Activated CD4-positive, alpha-beta memory T cell treated with anti-CD3 and anti-CD28 coated beads for 36 hours (primary cell): ENCODE measurements at regions not wholly inside any gene's neighbourhood (a gene's known extent, or its start where the extent isn't known, plus 50 kb on each side); places are given as distances from the start of the nearest gene placed in this dataset.
"Not testable (repeated sequence)": the region's sequence is repeated elsewhere in the genome, so short reads cannot be mapped to it uniquely, and the experiment has no call there.

Source experiments
- CTCF ChIA-PET: fragments of 350-600 bp; sonication (Branson Sonifier 250); formaldehyde crosslinking; loops from one replicate; lab custom pipeline; 2021; ENCODE audit warnings: antibody characterized with exemption, inconsistent platforms; lab: Charles Lee
- POLR2A ChIA-PET: fragments of 350-600 bp; sonication (Branson Sonifier 250); formaldehyde crosslinking; loops from one replicate; lab custom pipeline; 2021; ENCODE audit warnings: antibody characterized with exemption; lab: Charles Lee
- DNase-seq: peaks from one replicate; pipeline ENCODE4 v3.0.0-alpha.2; 2020
- H3K27ac Mint-ChIP-seq: one replicate; pipeline ENCODE4 v1.8.0; 2021; ENCODE audit warnings: mixed read lengths
- H3K27me3 Mint-ChIP-seq: one replicate; pipeline ENCODE4 v1.8.0; 2021; ENCODE audit warnings: mixed read lengths
- H3K36me3 Mint-ChIP-seq: one replicate; pipeline ENCODE4 v1.8.0; 2021; ENCODE audit warnings: mixed read lengths
- H3K4me1 Mint-ChIP-seq: one replicate; pipeline ENCODE4 v1.8.0; 2021; ENCODE audit warnings: low read depth, mixed read lengths
- H3K4me3 Mint-ChIP-seq: one replicate; pipeline ENCODE4 v1.8.0; 2021; ENCODE audit warnings: mild to moderate bottlenecking, mixed read lengths
- H3K9me3 Mint-ChIP-seq: one replicate; pipeline ENCODE4 v1.8.0; 2021; ENCODE audit warnings: mixed read lengths
- intact Hi-C: fragments of 100-400 bp; cut with micrococcal nuclease; formaldehyde crosslinking; loops from one replicate; pipeline ENCODE4 v1.15.1; 2023

DNA sequence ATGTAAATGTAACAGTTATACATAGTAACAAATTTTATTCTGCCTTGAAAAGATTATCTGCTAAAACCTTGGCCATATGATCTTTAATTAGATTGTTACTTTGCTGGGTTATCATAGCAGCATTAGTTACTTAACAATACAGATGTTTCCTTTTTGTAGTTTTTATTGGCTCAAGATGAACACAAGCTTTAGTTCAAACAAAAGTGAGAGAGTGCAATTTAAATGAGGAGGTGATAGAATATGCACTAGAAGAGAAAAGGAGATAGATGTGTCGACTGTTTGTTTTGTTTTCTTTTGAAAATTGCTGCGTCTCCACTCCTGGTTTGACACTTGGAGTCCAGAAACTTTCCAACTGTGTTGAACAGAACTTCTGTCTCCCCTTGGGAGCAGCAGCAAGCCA is 91.4 kb upstream of the CAV2 start:
- H3K4me1 Mint-ChIP-seq, result no peaks in the 10 kb centered on the region
- H3K36me3 Mint-ChIP-seq, result no peaks in the 10 kb centered on the region
- CTCF ChIA-PET, result no interaction called here
- H3K4me3 Mint-ChIP-seq, result no peak overlapping the region
- H3K9me3 Mint-ChIP-seq, result no peaks in the 10 kb centered on the region
- H3K27ac Mint-ChIP-seq, result no peak overlapping the region
- peaks cover 9% of the 10 kb centered on the region for H3K27me3 Mint-ChIP-seq
- DNase-seq, result no peak
- intact Hi-C loops, result no loop called here
- POLR2A ChIA-PET, result no interaction called here

DNA sequence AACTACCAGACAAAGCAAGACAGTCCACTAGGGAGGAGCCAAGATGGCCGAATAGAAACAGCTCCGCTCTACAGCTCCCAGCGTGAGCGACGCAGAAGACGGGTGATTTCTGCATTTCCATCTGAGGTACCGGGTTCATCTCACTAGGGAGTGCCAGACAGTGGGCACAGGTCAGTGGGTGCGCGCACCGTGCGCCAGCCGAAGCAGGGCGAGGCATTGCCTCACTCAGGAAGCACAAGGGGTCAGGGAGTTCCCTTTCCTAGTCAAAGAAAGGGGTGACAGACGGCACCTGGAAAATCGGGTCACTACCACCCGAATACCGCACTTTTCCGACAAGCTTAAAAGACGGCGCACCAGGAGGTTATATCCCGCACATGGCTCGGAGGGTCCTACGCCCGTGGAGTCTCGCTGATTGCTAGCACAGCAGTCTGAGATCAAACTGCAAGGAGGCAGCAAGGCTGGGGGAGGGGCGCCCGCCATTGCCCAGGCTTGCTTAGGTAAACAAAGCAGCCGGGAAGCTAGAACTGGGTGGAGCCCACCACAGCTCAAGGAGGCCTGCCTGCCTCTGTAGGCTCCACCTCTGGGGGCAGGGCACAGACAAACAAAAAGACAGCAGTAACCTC is 90.6 kb upstream of the CAV2 start:
- intact Hi-C loops, H3K4me3 Mint-ChIP-seq, H3K27me3 Mint-ChIP-seq, H3K27ac Mint-ChIP-seq, CTCF ChIA-PET, POLR2A ChIA-PET, H3K9me3 Mint-ChIP-seq, H3K36me3 Mint-ChIP-seq, DNase-seq, H3K4me1 Mint-ChIP-seq: not testable (repeated sequence)

DNA sequence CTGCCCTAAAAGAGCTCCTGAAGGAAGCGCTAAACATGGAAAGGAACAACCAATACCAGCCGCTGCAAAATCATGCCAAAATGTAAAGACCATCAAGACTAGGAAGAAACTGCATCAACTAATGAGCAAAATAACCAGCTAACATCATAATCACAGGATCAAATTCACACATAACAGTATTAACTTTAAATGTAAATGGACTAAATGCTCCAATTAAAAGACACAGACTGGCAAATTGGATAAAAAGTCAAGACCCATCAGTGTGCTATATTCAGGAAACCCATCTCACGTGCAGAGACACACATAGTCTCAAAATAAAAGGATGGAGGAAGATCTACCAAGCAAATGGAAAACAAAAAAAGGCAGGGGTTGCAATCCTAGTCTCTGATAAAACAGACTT is 88.8 kb upstream of the CAV2 start:
- H3K9me3 Mint-ChIP-seq, H3K36me3 Mint-ChIP-seq, POLR2A ChIA-PET, H3K4me1 Mint-ChIP-seq, DNase-seq, intact Hi-C loops, H3K4me3 Mint-ChIP-seq, CTCF ChIA-PET, H3K27ac Mint-ChIP-seq, H3K27me3 Mint-ChIP-seq: not testable (repeated sequence)

DNA sequence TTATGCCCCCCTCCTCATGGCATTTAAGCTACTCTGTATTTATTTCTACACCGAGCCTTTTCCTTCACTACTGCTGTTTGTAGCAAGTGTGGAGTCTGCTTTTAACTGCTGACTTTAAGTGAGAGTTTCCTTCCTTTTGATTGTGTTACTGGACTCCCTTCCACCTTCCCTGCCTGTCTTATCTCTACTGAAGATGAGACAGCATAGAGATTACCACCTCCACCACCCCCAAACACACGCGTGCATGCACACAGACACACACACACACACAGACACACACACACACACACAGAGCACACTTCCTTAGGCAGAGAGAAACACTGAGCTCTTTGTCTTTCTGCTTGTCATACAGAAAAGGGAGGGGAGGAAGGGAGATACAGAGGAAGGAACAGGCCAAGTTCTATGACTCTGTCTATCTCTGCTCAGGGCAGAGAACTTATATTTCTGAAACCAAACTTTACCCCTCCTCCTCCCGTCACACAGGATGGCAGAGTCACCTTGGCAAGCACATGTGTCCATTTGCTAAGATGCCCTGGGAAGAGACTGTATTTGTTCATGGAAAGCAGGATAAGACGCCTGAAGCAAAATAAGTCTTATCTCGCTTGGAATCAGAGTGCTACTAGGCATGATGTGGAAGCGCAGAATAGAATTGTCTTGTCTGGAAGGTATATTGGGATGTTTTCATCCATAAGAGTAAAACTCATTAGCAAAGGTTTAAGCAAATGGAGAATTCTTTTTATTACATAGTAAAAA is 81.8 kb upstream of the CAV2 start:
- Mint-ChIP-seq H3K4me1 (no peaks in the 10 kb centered on the region), H3K36me3 (no peaks in the 10 kb centered on the region), H3K27ac (no peak overlapping the region), H3K27me3 (peaks cover 6% of the 10 kb centered on the region), H3K4me3 (no peak overlapping the region), H3K9me3 (no peaks in the 10 kb centered on the region)
- POLR2A ChIA-PET, result no interaction called here
- CTCF ChIA-PET, result no interaction called here
- no peak for DNase-seq
- intact Hi-C loops, result no loop called here

DNA sequence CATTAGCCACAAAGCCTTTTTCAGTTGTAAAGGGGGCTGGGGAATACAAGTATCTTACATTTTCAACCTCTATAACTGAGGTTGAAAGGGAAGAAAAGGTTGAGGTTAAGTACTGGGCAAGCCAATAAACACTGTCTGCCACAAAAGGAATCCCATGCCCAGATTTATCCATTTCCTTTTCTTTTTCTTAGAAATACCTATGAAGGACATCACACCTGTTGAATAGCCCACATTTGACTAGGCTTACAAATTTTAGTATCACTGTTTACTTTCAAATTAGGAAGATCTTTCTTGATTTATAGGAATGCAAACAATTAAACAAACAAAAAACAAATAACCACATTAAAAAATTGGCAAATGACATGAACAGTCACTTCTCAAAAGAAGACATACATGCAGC is 81.0 kb upstream of the CAV2 start:
- Mint-ChIP-seq H3K27ac (no peak overlapping the region), H3K4me3 (no peak overlapping the region), H3K9me3 (no peaks in the 10 kb centered on the region), H3K4me1 (no peaks in the 10 kb centered on the region), H3K36me3 (no peaks in the 10 kb centered on the region), H3K27me3 (peaks cover 6% of the 10 kb centered on the region)
- ChIA-PET CTCF (no interaction called here), POLR2A (no interaction called here)
- no peak for DNase-seq
- intact Hi-C loops, result no loop called here

DNA sequence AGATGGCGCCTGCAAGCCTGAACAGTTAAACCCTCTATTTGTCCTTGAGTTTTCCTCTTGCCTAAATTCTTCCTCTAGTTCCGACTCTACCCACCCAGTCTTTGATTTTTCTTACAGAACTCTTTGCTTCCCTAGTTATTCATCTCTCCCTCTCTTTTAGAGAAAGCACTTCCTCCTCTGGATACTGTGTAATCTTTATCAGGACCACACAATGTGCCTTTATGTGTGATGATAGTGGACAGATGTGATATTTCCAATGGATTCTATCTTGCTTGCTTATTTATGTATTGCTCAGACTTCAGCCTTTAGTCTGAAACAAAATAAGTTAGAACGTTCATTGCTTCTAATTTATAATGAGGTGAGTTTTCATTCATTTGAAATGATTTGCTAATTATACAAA is 79.5 kb upstream of the CAV2 start:
- POLR2A ChIA-PET, result no interaction called here
- Mint-ChIP-seq H3K36me3 (no peaks in the 10 kb centered on the region), H3K4me3 (no peak overlapping the region)

DNA sequence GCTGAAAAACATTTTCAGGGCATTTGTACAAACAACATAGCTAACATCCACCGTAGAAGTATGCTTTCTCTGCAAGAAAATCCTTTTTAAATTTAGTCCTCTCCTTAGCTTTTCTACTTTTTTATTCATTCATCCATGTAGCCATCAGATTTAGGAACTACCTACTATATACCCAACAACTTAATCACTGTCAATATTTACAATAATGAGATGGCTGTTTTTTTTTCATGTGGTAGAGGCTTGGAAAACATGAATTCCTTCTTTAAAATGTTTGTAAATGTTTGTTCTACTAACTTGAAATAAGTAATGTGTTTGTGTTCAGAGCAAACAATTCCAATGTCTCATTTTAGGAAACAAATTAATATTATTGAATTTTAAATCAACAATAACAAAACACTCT is 78.2 kb upstream of the CAV2 start:
- intact Hi-C loops, result no loop called here
- no peak overlapping the region for H3K4me3 Mint-ChIP-seq
- H3K27me3 Mint-ChIP-seq, result peaks cover 6% of the 10 kb centered on the region
- no peak for DNase-seq
- CTCF ChIA-PET, result no interaction called here
- POLR2A ChIA-PET, result no interaction called here
- no peaks in the 10 kb centered on the region for H3K4me1 Mint-ChIP-seq
- H3K9me3 Mint-ChIP-seq, result no peaks in the 10 kb centered on the region
- no peaks in the 10 kb centered on the region for H3K36me3 Mint-ChIP-seq
- no peak overlapping the region for H3K27ac Mint-ChIP-seq

More for the DNA sequence above, 79.5 kb upstream of the CAV2 start:
- Mint-ChIP-seq H3K27me3 (peaks cover 6% of the 10 kb centered on the region), H3K9me3 (no peaks in the 10 kb centered on the region), H3K4me1 (no peaks in the 10 kb centered on the region), H3K27ac (no peak overlapping the region)
- no peak for DNase-seq
- CTCF ChIA-PET, result no interaction called here
- intact Hi-C loops, result no loop called here

DNA sequence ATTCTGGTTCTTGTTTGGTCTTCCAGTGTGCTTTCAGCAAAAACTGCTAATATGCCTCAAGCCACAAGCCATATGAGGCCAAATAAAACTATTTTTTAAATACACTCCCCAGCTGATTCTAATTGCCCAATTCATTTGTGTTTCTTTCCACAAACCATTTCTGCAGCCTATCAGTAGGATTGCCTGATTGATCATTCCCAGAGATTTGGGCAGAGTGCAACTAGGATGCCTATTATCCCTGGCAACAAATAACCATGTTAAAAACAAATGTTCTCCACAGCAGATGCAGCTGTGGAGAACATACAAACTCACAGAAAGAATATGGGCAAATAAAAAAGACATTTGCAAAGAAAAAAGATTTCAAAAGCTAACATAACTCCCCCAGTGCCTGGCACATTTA is 76.9 kb upstream of the CAV2 start:
- Mint-ChIP-seq H3K36me3 (no peaks in the 10 kb centered on the region), H3K27ac (no peak overlapping the region), H3K4me3 (no peak overlapping the region), H3K27me3 (peaks cover 2% of the 10 kb centered on the region), H3K9me3 (no peaks in the 10 kb centered on the region), H3K4me1 (no peaks in the 10 kb centered on the region)
- ChIA-PET POLR2A (no interaction called here), CTCF (interaction anchor here (1.6 kb wide), 1 partner anchor 104 kb away, joined by 4 read pairs; no protein-coding TSS in a partner anchor)
- no peak for DNase-seq
- intact Hi-C loops, result no loop called here

DNA sequence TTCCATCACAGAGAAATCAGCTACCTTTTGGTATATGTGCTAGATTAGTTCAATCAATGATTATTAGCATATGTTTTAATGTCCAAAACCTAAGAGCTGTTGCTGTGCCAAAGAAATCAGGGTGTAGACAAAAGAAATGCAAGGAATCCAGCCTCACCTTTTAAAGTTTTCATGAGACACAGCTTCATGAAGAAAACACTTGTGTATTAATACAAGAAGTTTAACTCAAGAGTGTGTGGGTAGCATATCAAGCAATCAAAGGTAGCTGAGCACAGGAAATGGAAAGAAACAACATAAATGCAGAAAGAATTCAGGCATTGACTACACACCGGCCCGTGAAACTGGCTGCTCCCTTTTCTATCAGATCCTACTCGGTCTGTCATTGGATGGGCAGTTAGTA is 76.0 kb upstream of the CAV2 start:
- ChIA-PET POLR2A (no interaction called here), CTCF (interaction anchor here (1.6 kb wide), 1 partner anchor 103 kb away, joined by 4 read pairs; no protein-coding TSS in a partner anchor)
- intact Hi-C loops, result no loop called here
- H3K9me3 Mint-ChIP-seq, result no peaks in the 10 kb centered on the region
- no peak overlapping the region for H3K27ac Mint-ChIP-seq
- no peak overlapping the region for H3K4me3 Mint-ChIP-seq
- H3K27me3 Mint-ChIP-seq, result peaks cover 2% of the 10 kb centered on the region
- no peak for DNase-seq
- no peaks in the 10 kb centered on the region for H3K4me1 Mint-ChIP-seq
- H3K36me3 Mint-ChIP-seq, result no peaks in the 10 kb centered on the region

DNA sequence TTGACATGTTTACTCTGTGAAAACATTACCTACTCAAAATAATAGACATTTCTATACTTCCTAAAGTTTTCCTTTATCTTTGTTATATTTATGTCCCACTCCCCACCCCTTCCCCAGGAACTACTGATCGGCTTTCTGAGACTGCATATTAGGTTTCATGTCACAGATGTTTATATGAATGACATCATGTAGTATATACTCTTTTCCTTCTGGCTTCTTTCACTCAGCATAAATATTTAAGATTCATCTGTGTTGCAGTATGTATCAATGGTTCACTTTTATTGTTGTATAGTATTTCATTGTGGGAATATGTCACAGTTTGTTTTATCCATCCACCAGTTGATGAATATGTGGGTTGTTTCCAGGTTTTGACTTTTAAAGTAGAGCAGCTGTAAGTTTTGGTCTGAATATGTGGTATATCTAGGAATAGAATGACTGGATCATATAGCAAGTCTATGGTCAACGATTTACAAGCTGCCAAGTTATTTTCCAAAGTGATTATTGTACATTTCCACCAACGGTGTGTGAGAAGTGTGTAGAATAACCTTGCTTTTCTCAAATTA is 73.8 kb upstream of the CAV2 start:
- H3K27me3 Mint-ChIP-seq, result peaks cover 3% of the 10 kb centered on the region
- no peak for DNase-seq
- CTCF ChIA-PET, result no interaction called here

DNA sequence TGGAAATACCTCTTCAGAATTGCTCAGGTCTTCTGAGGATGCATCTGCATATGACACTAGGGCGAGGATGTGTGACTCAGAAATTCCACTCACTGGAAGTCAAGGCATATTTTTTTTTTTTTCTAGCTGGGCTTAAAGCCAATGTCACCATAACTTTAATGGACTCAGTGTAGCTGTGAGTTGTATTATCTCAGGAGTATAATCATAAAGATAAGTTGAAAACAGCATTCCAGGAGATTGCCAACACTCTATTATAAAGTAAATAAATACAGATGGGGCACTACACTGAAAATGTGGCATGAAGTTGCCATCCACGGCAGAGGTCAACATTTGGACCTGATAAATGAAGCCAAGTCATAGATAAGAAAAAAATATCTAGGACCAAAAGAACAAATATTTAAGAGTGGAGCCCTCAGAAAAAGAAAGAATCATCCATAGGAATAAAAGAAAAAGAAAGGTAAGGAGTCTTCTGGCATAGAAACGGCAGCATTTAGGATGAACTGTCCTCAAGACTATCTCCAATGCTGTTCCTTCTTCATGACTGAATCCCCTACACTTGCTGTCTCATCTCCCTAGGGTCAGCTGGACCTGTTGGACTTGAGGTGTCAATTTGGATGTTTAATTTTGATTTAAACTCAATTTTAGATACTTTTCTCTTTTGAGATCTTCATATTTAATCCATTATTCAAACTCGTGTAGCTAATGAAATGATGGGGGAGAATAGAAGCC is 72.9 kb upstream of the CAV2 start:
- Mint-ChIP-seq H3K27me3 (peaks cover 3% of the 10 kb centered on the region), H3K27ac (no peak overlapping the region), H3K4me3 (no peak overlapping the region), H3K4me1 (no peaks in the 10 kb centered on the region), H3K9me3 (no peaks in the 10 kb centered on the region), H3K36me3 (no peaks in the 10 kb centered on the region)
- POLR2A ChIA-PET, result no interaction called here
- CTCF ChIA-PET, result no interaction called here
- no peak for DNase-seq
- intact Hi-C loops, result no loop called here

More for the DNA sequence above, 73.8 kb upstream of the CAV2 start:
- intact Hi-C loops, result no loop called here
- Mint-ChIP-seq H3K4me3 (no peak overlapping the region), H3K27ac (no peak overlapping the region), H3K4me1 (no peaks in the 10 kb centered on the region), H3K36me3 (no peaks in the 10 kb centered on the region), H3K9me3 (no peaks in the 10 kb centered on the region)
- POLR2A ChIA-PET, result no interaction called here

DNA sequence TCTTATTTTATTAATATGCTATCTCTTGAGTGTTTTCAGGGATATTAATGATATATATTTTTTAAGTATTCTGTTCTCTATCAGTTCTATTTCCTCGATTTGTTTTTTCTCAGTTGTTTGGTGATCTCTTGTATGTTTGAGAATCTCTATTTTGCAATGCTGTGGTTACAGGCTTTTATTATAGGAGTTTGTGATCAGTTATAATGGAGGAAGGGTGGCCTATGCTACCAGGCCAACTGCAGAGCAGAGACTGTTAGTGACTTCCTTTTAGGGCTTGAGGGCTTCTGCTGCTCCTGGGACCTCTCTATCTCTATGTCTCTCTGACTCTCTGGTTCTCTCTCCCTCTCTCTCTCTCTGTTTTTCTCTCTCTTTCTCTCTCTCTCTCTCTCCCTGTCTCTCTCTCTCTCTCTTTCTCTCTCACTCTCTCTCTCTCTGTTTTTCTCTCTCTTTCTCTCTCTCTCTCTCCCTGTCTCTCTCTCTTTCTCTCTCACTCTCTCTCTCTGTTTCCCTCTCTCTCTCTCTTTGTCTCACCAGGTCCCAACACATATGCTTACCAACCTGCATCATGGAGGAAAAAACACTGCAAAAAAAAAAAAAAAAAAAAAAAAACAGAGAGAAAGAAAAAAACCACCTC is 69.4 kb upstream of the CAV2 start:
- POLR2A ChIA-PET, result no interaction called here
- no peak overlapping the region for H3K4me3 Mint-ChIP-seq
- intact Hi-C loops, result no loop called here

More for the DNA sequence above, 69.4 kb upstream of the CAV2 start:
- Mint-ChIP-seq H3K27ac (no peak overlapping the region), H3K36me3 (no peaks in the 10 kb centered on the region), H3K27me3 (peaks cover 15% of the 10 kb centered on the region), H3K4me1 (no peaks in the 10 kb centered on the region), H3K9me3 (no peaks in the 10 kb centered on the region)
- DNase-seq, result no peak
- CTCF ChIA-PET, result no interaction called here
